ENCODE measurements at regions not wholly inside any gene's neighbourhood (a gene's known extent, or its start where the extent isn't known, plus 50 kb on each side); places are given as distances from the start of the nearest gene placed in this dataset.
A peak's percentile ranks its signal among the peaks of the same experiment; 100 is the strongest.
"Not testable (repeated sequence)": the region's sequence is repeated elsewhere in the genome, so short reads cannot be mapped to it uniquely, and the experiment has no call there.

DNA sequence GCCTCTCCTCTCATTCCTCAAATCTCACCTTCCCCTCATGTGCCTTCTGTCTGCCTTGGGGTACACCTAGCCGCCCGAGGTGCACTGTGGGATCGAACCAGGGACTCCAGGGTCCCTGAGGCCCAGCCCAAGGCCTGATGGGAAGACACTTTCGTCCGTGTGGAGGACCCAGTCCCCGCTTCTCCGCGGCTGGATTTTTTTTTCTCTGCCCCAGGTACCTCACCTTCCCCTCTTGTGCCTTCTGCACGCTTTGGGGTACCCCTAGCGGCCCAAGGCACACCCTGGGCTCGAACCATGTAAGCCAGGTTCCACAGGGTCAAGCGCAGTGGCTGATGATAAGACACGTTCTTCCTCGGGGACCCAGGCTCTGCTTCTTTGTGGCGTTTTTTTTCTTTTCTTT lies 530.7 kb downstream of the CWH43 start:
- H3K4me1 Mint-ChIP-seq (ENCODE audit: unreplicated experiment), result no peaks in the 10 kb centered on the region
- no peak overlapping the region for H3K4me3 Mint-ChIP-seq (ENCODE audit: unreplicated experiment)
- H3K36me3 Mint-ChIP-seq (ENCODE audit: unreplicated experiment), result peaks cover 2% of the 10 kb centered on the region
- peaks cover 28% of the 10 kb centered on the region for H3K9me3 Mint-ChIP-seq (ENCODE audit: unreplicated experiment)
- no peaks in the 10 kb centered on the region for H3K27me3 Mint-ChIP-seq (ENCODE audit: unreplicated experiment)
- H3K27ac Mint-ChIP-seq (ENCODE audit: unreplicated experiment), result no peak overlapping the region
- TF ChIP-seq, protein P1, sequence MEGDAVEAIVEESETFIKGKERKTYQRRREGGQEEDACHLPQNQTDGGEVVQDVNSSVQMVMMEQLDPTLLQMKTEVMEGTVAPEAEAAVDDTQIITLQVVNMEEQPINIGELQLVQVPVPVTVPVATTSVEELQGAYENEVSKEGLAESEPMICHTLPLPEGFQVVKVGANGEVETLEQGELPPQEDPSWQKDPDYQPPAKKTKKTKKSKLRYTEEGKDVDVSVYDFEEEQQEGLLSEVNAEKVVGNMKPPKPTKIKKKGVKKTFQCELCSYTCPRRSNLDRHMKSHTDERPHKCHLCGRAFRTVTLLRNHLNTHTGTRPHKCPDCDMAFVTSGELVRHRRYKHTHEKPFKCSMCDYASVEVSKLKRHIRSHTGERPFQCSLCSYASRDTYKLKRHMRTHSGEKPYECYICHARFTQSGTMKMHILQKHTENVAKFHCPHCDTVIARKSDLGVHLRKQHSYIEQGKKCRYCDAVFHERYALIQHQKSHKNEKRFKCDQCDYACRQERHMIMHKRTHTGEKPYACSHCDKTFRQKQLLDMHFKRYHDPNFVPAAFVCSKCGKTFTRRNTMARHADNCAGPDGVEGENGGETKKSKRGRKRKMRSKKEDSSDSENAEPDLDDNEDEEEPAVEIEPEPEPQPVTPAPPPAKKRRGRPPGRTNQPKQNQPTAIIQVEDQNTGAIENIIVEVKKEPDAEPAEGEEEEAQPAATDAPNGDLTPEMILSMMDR (IDR thresholded peaks at IDR 0.05), result no peak
- DNase-seq (ENCODE audit: extremely low spot score, unreplicated experiment), result peak; percentile 86

DNA sequence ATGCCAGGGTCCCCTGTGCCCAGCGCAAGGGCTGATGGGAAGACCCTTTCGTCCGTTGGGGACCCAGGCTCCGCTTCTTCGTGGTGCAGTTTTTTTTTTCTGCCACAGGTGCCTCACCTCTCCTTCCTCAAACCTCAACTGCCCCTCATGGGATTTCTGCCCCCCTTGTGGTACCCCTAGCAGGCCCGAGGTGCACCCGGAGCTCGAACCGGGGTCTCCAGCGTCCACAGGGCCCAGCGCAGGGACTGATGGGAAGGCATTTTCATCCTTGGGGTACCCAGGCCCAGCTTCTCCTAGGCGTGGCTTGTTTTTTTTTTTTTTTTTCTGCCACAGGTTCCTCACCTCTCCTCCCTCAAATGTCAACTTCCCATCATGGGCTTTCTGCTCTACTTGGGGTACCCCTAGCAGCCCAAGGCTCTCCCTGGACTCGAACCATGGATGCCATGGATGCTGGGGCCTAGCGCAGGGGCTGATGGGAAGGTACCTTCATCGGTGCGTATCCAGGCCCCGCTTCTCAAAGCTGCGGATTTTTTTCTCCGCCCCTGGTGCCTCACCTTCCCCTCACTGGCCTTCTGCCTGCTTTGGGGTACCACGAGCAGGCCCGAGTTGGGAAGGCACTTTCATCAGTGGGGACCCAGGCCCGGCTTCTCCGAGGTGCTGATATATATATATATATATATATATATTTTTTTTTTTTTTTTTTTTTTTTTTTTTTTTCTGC lies 531.6 kb downstream of the CWH43 start:
- not testable (repeated sequence) for H3K27ac Mint-ChIP-seq (ENCODE audit: unreplicated experiment); H3K27me3 Mint-ChIP-seq (ENCODE audit: unreplicated experiment); H3K36me3 Mint-ChIP-seq (ENCODE audit: unreplicated experiment); DNase-seq (ENCODE audit: extremely low spot score, unreplicated experiment); H3K4me1 Mint-ChIP-seq (ENCODE audit: unreplicated experiment); H3K4me3 Mint-ChIP-seq (ENCODE audit: unreplicated experiment)
- H3K9me3 Mint-ChIP-seq (ENCODE audit: unreplicated experiment), result peaks cover 20% of the 10 kb centered on the region

GRCh38 chr4:49519150-49520035 lies 533.3 kb downstream of the CWH43 start:
- H3K36me3 Mint-ChIP-seq (ENCODE audit: unreplicated experiment); DNase-seq (ENCODE audit: extremely low spot score, unreplicated experiment); H3K4me1 Mint-ChIP-seq (ENCODE audit: unreplicated experiment); H3K27me3 Mint-ChIP-seq (ENCODE audit: unreplicated experiment); H3K4me3 Mint-ChIP-seq (ENCODE audit: unreplicated experiment); H3K27ac Mint-ChIP-seq (ENCODE audit: unreplicated experiment); H3K9me3 Mint-ChIP-seq (ENCODE audit: unreplicated experiment): not testable (repeated sequence)

GRCh38 chr4:49523816-49524765 lies 538.0 kb downstream of the CWH43 start:
- H3K4me3 Mint-ChIP-seq (ENCODE audit: unreplicated experiment); H3K27me3 Mint-ChIP-seq (ENCODE audit: unreplicated experiment); H3K4me1 Mint-ChIP-seq (ENCODE audit: unreplicated experiment); H3K36me3 Mint-ChIP-seq (ENCODE audit: unreplicated experiment); H3K9me3 Mint-ChIP-seq (ENCODE audit: unreplicated experiment); H3K27ac Mint-ChIP-seq (ENCODE audit: unreplicated experiment): not testable (repeated sequence)
- peak; percentile 86 for DNase-seq (ENCODE audit: extremely low spot score, unreplicated experiment)

DNA sequence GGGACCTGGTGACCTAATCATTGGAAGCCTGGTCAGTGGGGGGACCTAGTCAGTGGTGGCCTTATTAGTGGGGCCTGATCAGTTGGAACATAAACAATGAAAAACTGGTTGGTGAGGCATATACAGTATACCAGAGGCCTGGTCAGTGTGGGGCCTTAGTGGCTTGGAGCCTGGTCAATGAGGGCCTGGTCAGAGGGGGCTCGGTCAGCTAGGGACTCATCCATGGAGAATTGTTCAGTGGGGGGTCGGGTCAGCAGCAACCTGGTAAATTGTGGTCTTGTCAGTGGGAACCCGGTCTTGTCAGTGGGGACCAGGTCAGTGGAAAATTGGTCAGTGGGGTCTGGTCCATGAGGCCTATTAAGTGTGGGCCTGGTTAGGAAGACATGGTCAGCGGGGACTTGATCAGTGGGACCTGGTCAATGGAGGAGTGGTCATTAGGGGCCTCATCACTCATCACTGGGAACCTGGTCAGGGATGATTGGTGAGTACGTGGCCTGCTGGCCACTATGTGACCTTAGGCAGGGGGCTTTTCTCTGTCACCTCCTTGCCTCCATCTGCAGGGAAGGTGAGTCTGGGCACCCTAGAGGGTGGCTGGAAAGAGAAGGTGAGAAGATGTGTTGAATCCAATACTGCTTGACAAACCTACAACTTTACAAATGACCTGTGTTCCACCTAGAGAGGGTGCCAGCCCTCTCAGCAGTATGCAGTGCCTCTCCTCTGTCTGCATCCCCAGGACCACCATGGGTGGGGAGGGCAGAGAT lies 573.0 kb downstream of the CWH43 start:
- H3K36me3 Mint-ChIP-seq (ENCODE audit: unreplicated experiment); H3K27ac Mint-ChIP-seq (ENCODE audit: unreplicated experiment); H3K27me3 Mint-ChIP-seq (ENCODE audit: unreplicated experiment); H3K4me3 Mint-ChIP-seq (ENCODE audit: unreplicated experiment); H3K4me1 Mint-ChIP-seq (ENCODE audit: unreplicated experiment); DNase-seq (ENCODE audit: extremely low spot score, unreplicated experiment): not testable (repeated sequence)
- peaks cover 20% of the 10 kb centered on the region for H3K9me3 Mint-ChIP-seq (ENCODE audit: unreplicated experiment)

DNA sequence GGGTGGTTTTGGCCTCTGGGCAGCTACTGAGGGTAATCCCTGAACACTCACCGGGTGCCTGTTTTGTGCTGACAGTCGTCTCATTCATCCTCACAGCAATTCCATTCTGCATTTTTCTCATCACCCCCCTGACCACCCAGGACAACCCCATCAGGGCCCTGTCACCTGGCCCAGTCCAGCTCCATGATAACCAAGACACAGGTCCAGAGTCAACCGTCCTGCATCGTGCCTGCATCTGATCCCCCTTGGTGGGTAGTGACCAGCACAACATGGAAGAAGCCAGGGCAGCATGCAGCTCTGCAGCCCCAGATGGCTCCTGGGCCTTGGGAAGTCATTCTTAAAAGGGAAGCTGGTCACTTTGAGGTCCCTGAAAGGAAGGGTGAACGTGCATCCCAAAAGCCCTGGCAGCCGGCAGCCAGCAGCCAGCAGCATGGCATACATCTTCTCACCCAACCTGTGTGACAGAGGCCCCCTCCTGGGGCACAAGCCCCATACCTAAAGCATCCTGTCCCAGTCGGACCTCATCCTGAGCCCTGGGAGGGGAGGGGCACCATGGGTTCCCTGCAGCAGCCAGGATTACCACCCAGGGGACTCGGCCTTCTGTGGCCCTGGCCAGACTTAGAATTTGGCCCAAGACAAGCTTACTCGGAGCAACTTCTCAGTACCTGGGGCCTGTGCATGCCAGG lies 574.2 kb downstream of the CWH43 start:
- not testable (repeated sequence) for H3K36me3 Mint-ChIP-seq (ENCODE audit: unreplicated experiment); H3K27ac Mint-ChIP-seq (ENCODE audit: unreplicated experiment); H3K4me3 Mint-ChIP-seq (ENCODE audit: unreplicated experiment); H3K27me3 Mint-ChIP-seq (ENCODE audit: unreplicated experiment); DNase-seq (ENCODE audit: extremely low spot score, unreplicated experiment); H3K4me1 Mint-ChIP-seq (ENCODE audit: unreplicated experiment)
- H3K9me3 Mint-ChIP-seq (ENCODE audit: unreplicated experiment), result peaks cover 11% of the 10 kb centered on the region

DNA sequence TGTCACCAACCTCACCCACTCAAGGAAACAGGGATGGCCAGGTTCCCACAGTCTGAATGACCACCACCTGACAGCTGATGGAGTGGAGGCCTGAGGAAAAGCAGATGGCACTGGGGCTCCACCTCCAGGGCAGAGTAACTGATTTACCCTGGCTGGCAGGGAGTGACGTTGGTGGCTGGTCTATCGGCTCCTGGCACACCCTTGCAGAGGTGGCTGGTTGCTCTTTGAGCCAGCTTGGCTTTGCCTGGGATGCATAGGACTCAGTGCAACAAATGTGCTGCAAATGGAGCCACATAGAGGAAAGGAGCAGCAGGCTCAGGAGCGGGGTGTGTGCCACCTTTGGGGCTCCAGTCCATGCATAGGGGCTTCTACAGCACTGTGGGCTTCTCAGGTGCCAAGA lies 574.8 kb downstream of the CWH43 start:
- not testable (repeated sequence) for DNase-seq (ENCODE audit: extremely low spot score, unreplicated experiment); H3K4me3 Mint-ChIP-seq (ENCODE audit: unreplicated experiment); H3K27ac Mint-ChIP-seq (ENCODE audit: unreplicated experiment); H3K4me1 Mint-ChIP-seq (ENCODE audit: unreplicated experiment); H3K27me3 Mint-ChIP-seq (ENCODE audit: unreplicated experiment); H3K36me3 Mint-ChIP-seq (ENCODE audit: unreplicated experiment)
- peaks cover 11% of the 10 kb centered on the region for H3K9me3 Mint-ChIP-seq (ENCODE audit: unreplicated experiment)

GRCh38 chr4:49570248-49570647 lies 584.2 kb downstream of the CWH43 start:
- H3K27ac Mint-ChIP-seq (ENCODE audit: unreplicated experiment); H3K4me1 Mint-ChIP-seq (ENCODE audit: unreplicated experiment); H3K4me3 Mint-ChIP-seq (ENCODE audit: unreplicated experiment); DNase-seq (ENCODE audit: extremely low spot score, unreplicated experiment); H3K36me3 Mint-ChIP-seq (ENCODE audit: unreplicated experiment); H3K27me3 Mint-ChIP-seq (ENCODE audit: unreplicated experiment): not testable (repeated sequence)
- H3K9me3 Mint-ChIP-seq (ENCODE audit: unreplicated experiment), result peaks cover 47% of the 10 kb centered on the region

- not testable (repeated sequence) for H3K4me3 Mint-ChIP-seq (ENCODE audit: unreplicated experiment); H3K27ac Mint-ChIP-seq (ENCODE audit: unreplicated experiment); H3K4me1 Mint-ChIP-seq (ENCODE audit: unreplicated experiment); H3K27me3 Mint-ChIP-seq (ENCODE audit: unreplicated experiment); DNase-seq (ENCODE audit: extremely low spot score, unreplicated experiment); H3K36me3 Mint-ChIP-seq (ENCODE audit: unreplicated experiment)
- H3K9me3 Mint-ChIP-seq (ENCODE audit: unreplicated experiment), result peaks cover 53% of the 10 kb centered on the region
Observed at GRCh38 chr4:49573666-49574215, 587.7 kb downstream of the CWH43 start.
